SK-N-SH (cell line): ENCODE measurements at regions not wholly inside any gene's neighbourhood (a gene's known extent, or its start where the extent isn't known, plus 50 kb on each side); places are given as distances from the start of the nearest gene placed in this dataset.

Source experiments
- CTCF ChIA-PET: fragments of 300-600, 350-600 bp; formaldehyde crosslinking; extraction: SDS; loops from one replicate; lab custom pipeline; 2021; lab: Yijun Ruan, JAX
- POLR2A ChIA-PET: fragments of 350-600 bp; sonication (Branson Sonifier 250); formaldehyde crosslinking; extraction: SDS; loops from one replicate; lab custom pipeline; 2020; ENCODE audit warnings: antibody characterized with exemption, inconsistent platforms; lab: Yijun Ruan, JAX
- DNase-seq: peaks from one replicate; pipeline ENCODE4 v3.0.0; 2012
- H2AFZ ChIP-seq: fragments of 200-600 bp; sonication (generic); 2 replicates; pipeline ENCODE4 v1.8.1; 2016; ENCODE audit warnings: antibody characterized with exemption, mild to moderate bottlenecking, low read depth
- H3F3A ChIP-seq: fragments of 200-600 bp; sonication (generic); replicated peaks from 2 replicates; pipeline ENCODE3; 2016; ENCODE audit warnings: antibody characterized with exemption, mild to moderate bottlenecking; ENCODE audit not compliant: insufficient read depth
- H3K27ac ChIP-seq, 2 experiments: fragments of 200-500 bp in 1 of 2; fragments of 200-600 bp in 1 of 2; sonication (Bioruptor generic) in 1 of 2; sonication (generic), shearing (Covaris generic) in 1 of 2; 2 replicates each; pipeline versions ENCODE4 v1.5.1 to v1.6.1; 2014 to 2016; ENCODE audit warnings: low read depth in 2 of 2, inconsistent platforms in 1 of 2, low read length in 1 of 2, mild to moderate bottlenecking in 1 of 2, mixed read lengths in 1 of 2
- H3K27me3 ChIP-seq: fragments of 200-600 bp; sonication (generic), shearing (Covaris generic); 2 replicates; pipeline ENCODE4 v1.6.1; 2016; ENCODE audit warnings: mixed run types; ENCODE audit not compliant: insufficient read depth
- H3K36me3 ChIP-seq, 2 experiments: fragments of 200-500 bp in 1 of 2; fragments of 200-600 bp in 1 of 2; sonication (Bioruptor generic) in 1 of 2; sonication (generic) in 1 of 2; replicated peaks in 1 of 2; 2 replicates each; pipeline versions ENCODE3 to v1.5.1; 2014 to 2016; ENCODE audit warnings: low read length in 1 of 2, mild to moderate bottlenecking in 1 of 2; ENCODE audit not compliant: insufficient read depth in 2 of 2, control insufficient read depth in 1 of 2
- H3K4me1 ChIP-seq, 2 experiments: fragments of 200-500 bp in 1 of 2; fragments of 200-600 bp in 1 of 2; sonication (Bioruptor generic) in 1 of 2; sonication (generic), shearing (Covaris generic) in 1 of 2; 2 replicates each; pipeline versions ENCODE4 v1.5.1 to v1.6.1; 2014 to 2016; ENCODE audit warnings: low read depth in 1 of 2, low read length in 1 of 2, mixed run types in 1 of 2; ENCODE audit not compliant: insufficient read depth in 2 of 2, control insufficient read depth in 1 of 2
- H3K4me2 ChIP-seq: fragments of 200-600 bp; sonication (generic), shearing (Covaris generic); 2 replicates; pipeline ENCODE4 v1.6.1; 2017; ENCODE audit warnings: mixed run types
- H3K4me3 ChIP-seq, 2 experiments: fragments of 200-500 bp in 1 of 2; fragments of 200-600 bp in 1 of 2; sonication (Bioruptor generic) in 1 of 2; sonication (generic), shearing (Covaris generic) in 1 of 2; 2 replicates each; pipeline versions ENCODE4 v1.5.1 to v1.8.1; 2014 to 2016; ENCODE audit warnings: low read depth in 2 of 2, inconsistent platforms in 1 of 2, low read length in 1 of 2, mild to moderate bottlenecking in 1 of 2, mixed read lengths in 1 of 2, moderate library complexity in 1 of 2
- H3K79me2 ChIP-seq: fragments of 200-600 bp; sonication (generic); 2 replicates; pipeline ENCODE4 v1.8.1; 2017; ENCODE audit warnings: mild to moderate bottlenecking; ENCODE audit not compliant: insufficient read depth
- H3K9ac ChIP-seq: fragments of 200-600 bp; sonication (generic); 2 replicates; pipeline ENCODE4 v1.6.1; 2017; ENCODE audit warnings: mixed run types
- H3K9me2 ChIP-seq: fragments of 200-600 bp; sonication (generic); 2 replicates; pipeline ENCODE4 v1.6.1; 2017; ENCODE audit warnings: mixed run types
- H3K9me3 ChIP-seq: fragments of 200-600 bp; sonication (generic); 2 replicates; pipeline ENCODE4 v1.6.1; 2017; ENCODE audit warnings: mixed run types, mild to moderate bottlenecking, moderate library complexity
- H4K20me1 ChIP-seq: fragments of 200-600 bp; sonication (generic); 2 replicates; pipeline ENCODE4 v1.6.1; 2017; ENCODE audit warnings: mild to moderate bottlenecking, mixed run types; ENCODE audit not compliant: insufficient read depth
- CHD2 ChIP-seq: fragments of 150-350 bp; IDR thresholded peaks from 2 replicates; pipeline ENCODE4 v1.6.1; 2018; ENCODE audit warnings: low read length; ENCODE audit not compliant: partially characterized antibody
- FOSL2 ChIP-seq: IDR thresholded peaks from 2 replicates; pipeline ENCODE4 v1.4.0; 2012; ENCODE audit warnings: low read depth, mild to moderate bottlenecking, moderate library complexity, borderline replicate concordance
- FOXJ3 ChIP-seq: sonication (generic); formaldehyde crosslinking; IDR thresholded peaks from 2 replicates; pipeline ENCODE4 v1.5.1; 2020; ENCODE audit warnings: mild to moderate bottlenecking, missing genetic modification reagents
- FOXM1 ChIP-seq: IDR thresholded peaks from 2 replicates; pipeline ENCODE4 v1.4.0; 2012; ENCODE audit warnings: low read depth, mild to moderate bottlenecking
- GABPA ChIP-seq: IDR thresholded peaks from 2 replicates; pipeline ENCODE4 v1.4.0; 2012; ENCODE audit warnings: low read depth, mild to moderate bottlenecking
- GATA2 ChIP-seq: sonication (generic); formaldehyde crosslinking; IDR thresholded peaks from 2 replicates; pipeline ENCODE4 v1.5.0; 2020; ENCODE audit warnings: mild to moderate bottlenecking, missing genetic modification reagents
- IRF3 ChIP-seq: fragments of 150-350 bp; IDR thresholded peaks from 2 replicates; pipeline ENCODE4 v1.6.1; 2016; ENCODE audit warnings: mild to moderate bottlenecking, low read depth, low read length
- JUND ChIP-seq: IDR thresholded peaks from 2 replicates; pipeline ENCODE4 v1.4.0; 2012
- MEF2A ChIP-seq: IDR thresholded peaks from 2 replicates; pipeline ENCODE4 v1.4.0; 2012; ENCODE audit warnings: low read depth, borderline replicate concordance
- NRF1 ChIP-seq: IDR thresholded peaks from 2 replicates; pipeline ENCODE4 v1.6.1; 2012; ENCODE audit warnings: low read depth, mild to moderate bottlenecking, low read length
- POLR2AphosphoS5 ChIP-seq: IDR thresholded peaks from 2 replicates; pipeline ENCODE4 v1.6.1; 2012; ENCODE audit warnings: low read depth, low read length
- REST ChIP-seq: IDR thresholded peaks from 2 replicates; pipeline ENCODE4 v1.6.1; 2012; ENCODE audit warnings: mild to moderate bottlenecking, low read depth, low read length, moderate library complexity
- RFX5 ChIP-seq: IDR thresholded peaks from 2 replicates; pipeline ENCODE4 v1.6.1; 2012; ENCODE audit warnings: mild to moderate bottlenecking, improper control_type of control experiment, low read length
- SMC3 ChIP-seq: IDR thresholded peaks from 2 replicates; pipeline ENCODE4 v1.6.1; 2012; ENCODE audit warnings: low read depth, low read length, improper control_type of control experiment
- TAF1 ChIP-seq: IDR thresholded peaks from 2 replicates; pipeline ENCODE4 v1.6.1; 2012; ENCODE audit warnings: low read depth, mild to moderate bottlenecking, low read length, moderate library complexity, borderline replicate concordance
- TCF12 ChIP-seq: IDR thresholded peaks from 2 replicates; pipeline ENCODE4 v1.4.0; 2012
- TEAD4 ChIP-seq: IDR thresholded peaks from 2 replicates; pipeline ENCODE4 v1.4.0; 2012; ENCODE audit warnings: mild to moderate bottlenecking, borderline replicate concordance; ENCODE audit not compliant: insufficient read depth
- USF1 ChIP-seq: IDR thresholded peaks from 2 replicates; pipeline ENCODE4 v1.4.0; 2012; ENCODE audit warnings: low read depth, borderline replicate concordance
- WGBS: methylation state at CpG from one replicate; pipeline ENCODE4 v1.1.6; 2017; ENCODE audit warnings: low lambda C conversion rate; 5-methylcytosine and 5-hydroxymethylcytosine counted together
- TF ChIP-seq, protein P1 (sequence below): IDR thresholded peaks from 2 replicates; pipeline ENCODE4; 2012

DNA sequence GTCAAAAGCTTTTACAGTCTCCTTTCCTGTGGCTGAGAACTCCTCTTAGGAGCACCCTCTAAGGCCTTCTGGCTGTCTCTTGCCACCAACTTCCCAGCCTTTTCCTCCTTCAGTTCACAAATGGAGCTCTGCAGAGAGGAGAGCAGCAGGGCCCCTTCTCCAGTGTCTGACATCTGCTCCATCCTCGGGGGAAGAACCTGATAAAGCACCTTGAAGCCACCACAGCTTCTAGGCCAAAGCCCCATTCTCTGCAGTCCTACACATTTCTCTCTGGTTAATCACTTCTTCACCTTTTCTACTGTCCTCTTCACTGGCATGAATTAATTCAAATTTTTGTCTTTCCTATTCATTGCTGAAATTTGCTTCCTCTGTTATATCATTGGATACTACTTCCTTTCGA lies 378.1 kb upstream of the POU3F1 start:
- H3K4me1 ChIP-seq = no peaks in the 10 kb centered on the region; a peak in 1 of 4 replicates
- H2AFZ ChIP-seq = no peak overlapping the region
- no peaks in the 10 kb centered on the region for H3F3A ChIP-seq
- H3K9me2 ChIP-seq = no peaks in the 10 kb centered on the region
- ChIA-PET CTCF (no interaction called here), POLR2A (no interaction called here)
- no peaks in the 10 kb centered on the region for H3K9me3 ChIP-seq
- no peaks in the 10 kb centered on the region for H4K20me1 ChIP-seq
- 3% methylated on average over 2 of the region's 2 CpGs for WGBS
- H3K9ac ChIP-seq = no peak overlapping the region
- H3K27me3 ChIP-seq = no peaks in the 10 kb centered on the region
- no peak overlapping the region for H3K4me3 ChIP-seq
- no peaks in the 10 kb centered on the region for H3K36me3 ChIP-seq
- DNase-seq = no peak
- no peaks in the 10 kb centered on the region for H3K79me2 ChIP-seq
- no peak overlapping the region for H3K27ac ChIP-seq
- TF ChIP-seq GABPA = no peak
- no peak for TF ChIP-seq MEF2A
- TF ChIP-seq TCF12 = no peak
- TF ChIP-seq, protein P1, sequence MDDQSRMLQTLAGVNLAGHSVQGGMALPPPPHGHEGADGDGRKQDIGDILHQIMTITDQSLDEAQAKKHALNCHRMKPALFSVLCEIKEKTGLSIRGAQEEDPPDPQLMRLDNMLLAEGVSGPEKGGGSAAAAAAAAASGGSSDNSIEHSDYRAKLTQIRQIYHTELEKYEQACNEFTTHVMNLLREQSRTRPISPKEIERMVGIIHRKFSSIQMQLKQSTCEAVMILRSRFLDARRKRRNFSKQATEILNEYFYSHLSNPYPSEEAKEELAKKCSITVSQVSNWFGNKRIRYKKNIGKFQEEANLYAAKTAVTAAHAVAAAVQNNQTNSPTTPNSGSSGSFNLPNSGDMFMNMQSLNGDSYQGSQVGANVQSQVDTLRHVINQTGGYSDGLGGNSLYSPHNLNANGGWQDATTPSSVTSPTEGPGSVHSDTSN = no peak
- TF ChIP-seq SMC3 = no peak
- H3K4me2 ChIP-seq = no peak overlapping the region

DNA sequence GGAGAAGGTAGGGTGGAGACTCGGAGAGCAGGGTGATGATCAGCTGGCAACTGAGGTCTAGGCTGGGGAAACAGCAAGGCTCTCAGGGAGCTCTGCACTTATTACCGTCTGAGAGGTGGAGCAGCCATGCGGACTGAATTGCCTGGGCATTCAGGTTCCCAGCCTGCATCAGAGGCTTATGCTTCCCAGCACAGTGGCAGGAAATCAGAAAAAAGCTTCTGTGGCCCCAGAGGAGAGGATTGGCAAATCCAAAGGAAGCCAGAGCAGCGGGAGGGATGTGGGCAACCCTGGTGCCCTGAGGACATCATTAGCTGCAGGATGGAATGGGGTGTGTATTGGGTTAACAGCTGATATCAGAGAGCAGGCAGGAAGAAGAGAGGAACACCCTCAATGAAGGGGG lies 374.1 kb upstream of the POU3F1 start:
- Histone ChIP-seq H2AFZ (no peak overlapping the region), H3K9ac (no peak overlapping the region), H3F3A (no peaks in the 10 kb centered on the region), H3K4me1 (peaks cover 0 to 9% of the 10 kb centered on the region in 2 experiments; a peak in 2 of 4 replicates), H3K27ac (no peak overlapping the region), H3K4me2 (no peak overlapping the region), H3K27me3 (no peaks in the 10 kb centered on the region), H3K9me3 (no peaks in the 10 kb centered on the region), H3K4me3 (no peak overlapping the region), H3K79me2 (no peaks in the 10 kb centered on the region), H3K9me2 (no peaks in the 10 kb centered on the region), H3K36me3 (no peaks in the 10 kb centered on the region), H4K20me1 (no peaks in the 10 kb centered on the region)
- 3% methylated on average over 4 of the region's 4 CpGs for WGBS
- DNase-seq = no peak
- POLR2A ChIA-PET = no interaction called here
- CTCF ChIA-PET = no interaction called here
- TF ChIP-seq FOXJ3 (CRISPR knock-in tag) = no peak
- no peak for TF ChIP-seq RFX5
- no peak for TF ChIP-seq IRF3
- TF ChIP-seq SMC3 = no peak
- TF ChIP-seq USF1 = no peak
- no peak for TF ChIP-seq JUND
- TF ChIP-seq, protein P1 = no peak
- TF ChIP-seq NRF1 = no peak
- TF ChIP-seq TAF1 = no peak
- no peak for TF ChIP-seq REST
- TF ChIP-seq TEAD4 = no peak
- TF ChIP-seq FOXM1 = no peak
- TF ChIP-seq GATA2 (CRISPR knock-in tag) = no peak
- no peak for TF ChIP-seq POLR2AphosphoS5
- no peak for TF ChIP-seq CHD2
- TF ChIP-seq FOSL2 = no peak
